ENCODE measurements at regions not wholly inside any gene's neighbourhood (a gene's known extent, or its start where the extent isn't known, plus 50 kb on each side); places are given as distances from the start of the nearest gene placed in this dataset.

GRCh38 chr1:94715321-94715720 lies 104.8 kb upstream of the SLC44A3 start:
- Histone ChIP-seq H3K4me1 (ENCODE audit: control insufficient read depth in 4 of 4, insufficient read depth in 4 of 4, low read length in 3 of 4) (no peaks in the 10 kb centered on the region), H3K27ac (ENCODE audit: low read depth in 1 of 2, low read length in 2 of 2) (no peak overlapping the region), H3K36me3 (ENCODE audit: control insufficient read depth in 4 of 4, insufficient read depth in 3 of 4, low read depth in 1 of 4, low read length in 3 of 4) (no peaks in the 10 kb centered on the region), H3K4me3 (ENCODE audit: low read depth in 1 of 3, low read length in 3 of 3) (no peak overlapping the region), H3K9me3 (ENCODE audit: control insufficient read depth in 4 of 4, low read length in 3 of 4) (no peaks in the 10 kb centered on the region), H3K9ac (ENCODE audit: low read depth in 1 of 2, low read length in 2 of 2) (no peak overlapping the region), H3K27me3 (ENCODE audit: control insufficient read depth in 4 of 4, insufficient read depth in 4 of 4, low read length in 3 of 4) (no peaks in the 10 kb centered on the region)
- TF ChIP-seq YY1 (IDR thresholded peaks at IDR 0.05) (no peak), RXRA (IDR thresholded peaks at IDR 0.05) (no peak)
- DNase-seq (ENCODE audit: low spot score) = no peak
- WGBS = 90% methylated on average over 5 of the region's 5 CpGs

- no peak for DNase-seq (ENCODE audit: low spot score)
- 92% methylated on average over 4 of the region's 4 CpGs for WGBS
- H3K27ac ChIP-seq (ENCODE audit: low read depth in 1 of 2, low read length in 2 of 2) = no peak overlapping the region
Measured at GRCh38 chr1:94714552-94714951, 105.6 kb upstream of the SLC44A3 start.

GRCh38 chr1:94714152-94714551 lies 106.0 kb upstream of the SLC44A3 start:
- Histone ChIP-seq H3K36me3 (ENCODE audit: control insufficient read depth in 4 of 4, insufficient read depth in 3 of 4, low read depth in 1 of 4, low read length in 3 of 4) (no peaks in the 10 kb centered on the region), H3K9ac (ENCODE audit: low read depth in 1 of 2, low read length in 2 of 2) (no peak overlapping the region), H3K4me3 (ENCODE audit: low read depth in 1 of 3, low read length in 3 of 3) (no peak overlapping the region), H3K9me3 (ENCODE audit: control insufficient read depth in 4 of 4, low read length in 3 of 4) (no peaks in the 10 kb centered on the region), H3K4me1 (ENCODE audit: control insufficient read depth in 4 of 4, insufficient read depth in 4 of 4, low read length in 3 of 4) (no peaks in the 10 kb centered on the region), H3K27me3 (ENCODE audit: control insufficient read depth in 4 of 4, insufficient read depth in 4 of 4, low read length in 3 of 4) (no peaks in the 10 kb centered on the region), H3K27ac (ENCODE audit: low read depth in 1 of 2, low read length in 2 of 2) (no peak overlapping the region)
- WGBS = 97% methylated on average over 5 of the region's 5 CpGs
- no peak for TF ChIP-seq CTCF (IDR thresholded peaks at IDR 0.05; ENCODE audit: low read depth, low read length, missing input control)
- TF ChIP-seq NR2F2 (IDR thresholded peaks at IDR 0.05) = no peak
- no peak for TF ChIP-seq REST (IDR thresholded peaks at IDR 0.05)
- TF ChIP-seq YY1 (IDR thresholded peaks at IDR 0.05) = no peak
- no peak for TF ChIP-seq MAX (IDR thresholded peaks at IDR 0.05)
- TF ChIP-seq EGR1 (IDR thresholded peaks at IDR 0.05; ENCODE audit: low read depth in 2 of 2) = no peak
- no peak for TF ChIP-seq TAF1 (conservative IDR thresholded peaks at IDR 0.05)
- no peak for TF ChIP-seq HNF4G (IDR thresholded peaks at IDR 0.05)
- TF ChIP-seq FOXA1 (IDR thresholded peaks at IDR 0.05) = no peak
- DNase-seq (ENCODE audit: low spot score) = no peak

More at GRCh38 chr1:94714552-94714951, 105.6 kb upstream of the SLC44A3 start:
- H3K36me3 ChIP-seq (ENCODE audit: control insufficient read depth in 4 of 4, insufficient read depth in 3 of 4, low read depth in 1 of 4, low read length in 3 of 4) = no peaks in the 10 kb centered on the region
- H3K9ac ChIP-seq (ENCODE audit: low read depth in 1 of 2, low read length in 2 of 2) = no peak overlapping the region
- TF ChIP-seq JUND (IDR thresholded peaks at IDR 0.05) = no peak
- TF ChIP-seq SP1 (IDR thresholded peaks at IDR 0.05) = no peak
- no peak for TF ChIP-seq NR2F2 (IDR thresholded peaks at IDR 0.05)
- TF ChIP-seq CTCF (IDR thresholded peaks at IDR 0.05; ENCODE audit: low read depth, low read length, missing input control) = no peak
- TF ChIP-seq YY1 (IDR thresholded peaks at IDR 0.05) = no peak
- no peak for TF ChIP-seq FOXA1 (IDR thresholded peaks at IDR 0.05)
- no peak for TF ChIP-seq RAD21 (IDR thresholded peaks at IDR 0.05)
- no peak for TF ChIP-seq FOXA2 (IDR thresholded peaks at IDR 0.05)
- TF ChIP-seq EGR1 (IDR thresholded peaks at IDR 0.05; ENCODE audit: low read depth in 2 of 2) = no peak
- no peak for TF ChIP-seq HNF4A (conservative IDR thresholded peaks at IDR 0.05)
- TF ChIP-seq HNF4G (IDR thresholded peaks at IDR 0.05) = no peak
- H3K9me3 ChIP-seq (ENCODE audit: control insufficient read depth in 4 of 4, low read length in 3 of 4) = no peaks in the 10 kb centered on the region
- no peaks in the 10 kb centered on the region for H3K4me1 ChIP-seq (ENCODE audit: control insufficient read depth in 4 of 4, insufficient read depth in 4 of 4, low read length in 3 of 4)
- H3K27me3 ChIP-seq (ENCODE audit: control insufficient read depth in 4 of 4, insufficient read depth in 4 of 4, low read length in 3 of 4) = no peaks in the 10 kb centered on the region
- no peak overlapping the region for H3K4me3 ChIP-seq (ENCODE audit: low read depth in 1 of 3, low read length in 3 of 3)

Data from liver (tissue), 8 donors.